EL (cell line): ENCODE measurements at regions not wholly inside any gene's neighbourhood (a gene's known extent, or its start where the extent isn't known, plus 50 kb on each side); places are given as distances from the start of the nearest gene placed in this dataset.

ENCODE experiments used
- DNase-seq: peaks from one replicate; pipeline ENCODE4 v3.0.0-alpha.2; 2016

GRCh38 chrX:68588602-68589371 is 58.7 kb upstream of the STARD8 start:
- peak; percentile 40 for DNase-seq

GRCh38 chrX:68589372-68589753 is 58.1 kb upstream of the STARD8 start:
- DNase-seq = no peak

- no peak for DNase-seq
These were observed 52.7 kb upstream of the STARD8 start for GRCh38 chrX:68594769-68595168.

- DNase-seq = no peak
These were observed 50.6 kb upstream of the STARD8 start for GRCh38 chrX:68596871-68597270.
